ENCODE measurements at regions not wholly inside any gene's neighbourhood (a gene's known extent, or its start where the extent isn't known, plus 50 kb on each side); places are given as distances from the start of the nearest gene placed in this dataset.

- Histone ChIP-seq H2AFZ (ENCODE audit: low read depth, low read length, poor library complexity, severe bottlenecking) (no peak overlapping the region), H3K27me3 (ENCODE audit: insufficient read depth, low read length) (no peaks in the 10 kb centered on the region), H3K9me2 (ENCODE audit: insufficient read depth) (no peaks in the 10 kb centered on the region), H3K36me3 (ENCODE audit: control insufficient read depth in 1 of 2, insufficient read depth in 2 of 2, low read length in 2 of 2) (no peaks in the 10 kb centered on the region), H3K9me3 (ENCODE audit: control insufficient read depth in 1 of 2, insufficient read depth in 1 of 2, low read depth in 1 of 2, low read length in 2 of 2) (no peaks in the 10 kb centered on the region), H4K20me1 (ENCODE audit: insufficient read depth) (no peaks in the 10 kb centered on the region), H3K27ac (ENCODE audit: low read depth, low read length) (no peak overlapping the region), H3K9ac (ENCODE audit: low read length) (no peak overlapping the region), H3K4me2 (ENCODE audit: low read length) (no peak overlapping the region), H3K79me2 (ENCODE audit: insufficient read depth, low read length) (no peaks in the 10 kb centered on the region), H3K4me1 (ENCODE audit: control insufficient read depth in 1 of 2, insufficient read depth in 2 of 2, low read length in 2 of 2) (no peaks in the 10 kb centered on the region), H3K4me3 (replicated peaks in 1 of 2; ENCODE audit: low read depth in 1 of 2, low read length in 2 of 2) (no peak overlapping the region)
- DNase-seq (ENCODE audit: low read depth, low spot score) (no peak), ATAC-seq (no peak)
- RAD21 ChIA-PET (ENCODE audit: low non-redundant PET in 1 of 2, low total read pairs in 2 of 2, uncharacterized antibody in 2 of 2, unreplicated experiment in 2 of 2) = no interaction called here
- intact Hi-C loops (cut with micrococcal nuclease) = no loop called here
- CTCF ChIA-PET = interaction anchor here (0.8 kb wide), 1 partner anchor 152 kb away, joined by 3 read pairs; no protein-coding TSS in a partner anchor
- no TSS peak for BruUV-seq (replicated peaks)
- POLR2A ChIA-PET = no interaction called here
- TF ChIP-seq SRF (IDR thresholded peaks at IDR 0.05; ENCODE audit: low read depth) (no peak), RAD21 (IDR thresholded peaks at IDR 0.05; ENCODE audit: low read depth) (no peak), EZH2phosphoT487 (IDR thresholded peaks at IDR 0.05; ENCODE audit: borderline replicate concordance) (no peak), ZNF274 (IDR thresholded peaks at IDR 0.05; ENCODE audit: low read depth, low read length) (no peak), CBX3 (IDR thresholded peaks at IDR 0.05; ENCODE audit: low read depth) (no peak), FOSL1 (IDR thresholded peaks at IDR 0.05; ENCODE audit: low read depth) (no peak), SP1 (IDR thresholded peaks at IDR 0.05; ENCODE audit: low read depth) (no peak), JUND (IDR thresholded peaks at IDR 0.05) (no peak), ELF1 (IDR thresholded peaks at IDR 0.05; ENCODE audit: borderline replicate concordance, low read depth) (no peak), POLR2A (IDR thresholded peaks at IDR 0.05; ENCODE audit: borderline replicate concordance, extremely low read depth, insufficient read depth, insufficient read length) (no peak), MAX (IDR thresholded peaks at IDR 0.05) (no peak), EGR1 (IDR thresholded peaks at IDR 0.05; ENCODE audit: low read depth) (no peak), ZFX (IDR thresholded peaks at IDR 0.05) (no peak), ATF3 (IDR thresholded peaks at IDR 0.05) (no peak)
- TF ChIP-seq, protein P1, sequence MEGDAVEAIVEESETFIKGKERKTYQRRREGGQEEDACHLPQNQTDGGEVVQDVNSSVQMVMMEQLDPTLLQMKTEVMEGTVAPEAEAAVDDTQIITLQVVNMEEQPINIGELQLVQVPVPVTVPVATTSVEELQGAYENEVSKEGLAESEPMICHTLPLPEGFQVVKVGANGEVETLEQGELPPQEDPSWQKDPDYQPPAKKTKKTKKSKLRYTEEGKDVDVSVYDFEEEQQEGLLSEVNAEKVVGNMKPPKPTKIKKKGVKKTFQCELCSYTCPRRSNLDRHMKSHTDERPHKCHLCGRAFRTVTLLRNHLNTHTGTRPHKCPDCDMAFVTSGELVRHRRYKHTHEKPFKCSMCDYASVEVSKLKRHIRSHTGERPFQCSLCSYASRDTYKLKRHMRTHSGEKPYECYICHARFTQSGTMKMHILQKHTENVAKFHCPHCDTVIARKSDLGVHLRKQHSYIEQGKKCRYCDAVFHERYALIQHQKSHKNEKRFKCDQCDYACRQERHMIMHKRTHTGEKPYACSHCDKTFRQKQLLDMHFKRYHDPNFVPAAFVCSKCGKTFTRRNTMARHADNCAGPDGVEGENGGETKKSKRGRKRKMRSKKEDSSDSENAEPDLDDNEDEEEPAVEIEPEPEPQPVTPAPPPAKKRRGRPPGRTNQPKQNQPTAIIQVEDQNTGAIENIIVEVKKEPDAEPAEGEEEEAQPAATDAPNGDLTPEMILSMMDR (IDR thresholded peaks at IDR 0.05 in 2 of 3, conservative IDR thresholded peaks at IDR 0.05 in 1 of 3; ENCODE audit: borderline replicate concordance in 1 of 3, insufficient read depth in 1 of 3, low read depth in 2 of 3, low read length in 2 of 3) = no peak
Observed at GRCh38 chr2:181314551-181314950, 142.6 kb upstream of the ITGA4 start.

All from HCT116 (cell line).